GM23248 (cell line): ENCODE measurements at regions not wholly inside any gene's neighbourhood (a gene's known extent, or its start where the extent isn't known, plus 50 kb on each side); places are given as distances from the start of the nearest gene placed in this dataset.

Source experiments
- EZH2 ChIP-seq: fragments of 200-600 bp; sonication (generic); IDR thresholded peaks from 2 replicates; pipeline ENCODE4 v1.6.1; 2018; ENCODE audit warnings: antibody characterized with exemption, mild to moderate bottlenecking; ENCODE audit not compliant: insufficient read depth, poor library complexity, severe bottlenecking
- EZH2phosphoT487 ChIP-seq: fragments of 200-600 bp; sonication (generic); IDR thresholded peaks from 2 replicates; pipeline ENCODE4 v1.6.1; 2018; ENCODE audit warnings: antibody characterized with exemption, moderate library complexity, mild to moderate bottlenecking, low read depth; ENCODE audit not compliant: insufficient read depth

GRCh38 chr10:120181154-120181553 lies 275.9 kb upstream of the PLPP4 start:
- TF ChIP-seq EZH2phosphoT487 (no peak), EZH2 (no peak)
